RWPE1 (cell line): ENCODE measurements at regions not wholly inside any gene's neighbourhood (a gene's known extent, or its start where the extent isn't known, plus 50 kb on each side); places are given as distances from the start of the nearest gene placed in this dataset.

Source experiments
- CTCF ChIA-PET: fragments of 350-600 bp; sonication (Branson Sonifier 250); formaldehyde crosslinking; extraction: SDS; loops from one replicate; lab custom pipeline; 2021; lab: Yijun Ruan, JAX
- POLR2A ChIA-PET: fragments of 400-600 bp; formaldehyde crosslinking; extraction: SDS; loops from one replicate; lab custom pipeline; 2020; ENCODE audit warnings: antibody characterized with exemption; ENCODE audit not compliant: low non-redundant PET; lab: Yijun Ruan, JAX
- DNase-seq: peaks from one replicate; pipeline ENCODE4 v3.0.0; 2012; ENCODE audit warnings: low spot score
- H3K27ac ChIP-seq: fragments of 450-650 bp; 2 replicates; pipeline ENCODE4 v1.5.1; 2017
- CTCF ChIP-seq: fragments of 450-650 bp; conservative IDR thresholded peaks from 2 replicates; pipeline ENCODE4 v1.5.1; 2017; ENCODE audit warnings: low read depth, mild to moderate bottlenecking

- no peak overlapping the region for H3K27ac ChIP-seq
- DNase-seq, result no peak
- TF ChIP-seq CTCF, result no peak
- ChIA-PET CTCF (no interaction called here), POLR2A (no interaction called here)
These were observed 384.2 kb downstream of the DTWD2 start for GRCh38 chr5:118604106-118604505.

GRCh38 chr5:118603278-118603677 lies 385.1 kb downstream of the DTWD2 start:
- ChIA-PET POLR2A (no interaction called here), CTCF (interaction anchor here (0.5 kb wide), 1 partner anchor 265 kb away, joined by 3 read pairs; no protein-coding TSS in a partner anchor)
- no peak overlapping the region for H3K27ac ChIP-seq
- DNase-seq, result no peak
- TF ChIP-seq CTCF, result no peak

GRCh38 chr5:118598311-118598710 lies 390.0 kb downstream of the DTWD2 start:
- ChIA-PET CTCF (interaction anchor here (0.6 kb wide), 1 partner anchor 358 kb away, joined by 3 read pairs; no protein-coding TSS in a partner anchor), POLR2A (no interaction called here)
- H3K27ac ChIP-seq, result no peak overlapping the region
- DNase-seq, result no peak
- TF ChIP-seq CTCF, result no peak

- DNase-seq, result no peak
- CTCF ChIA-PET, result interaction anchor here (0.7 kb wide), 1 partner anchor 9 kb away, joined by 3 read pairs; no protein-coding TSS in a partner anchor
- no peak overlapping the region for H3K27ac ChIP-seq
- POLR2A ChIA-PET, result no interaction called here
- TF ChIP-seq CTCF, result no peak
These were observed 390.8 kb downstream of the DTWD2 start for GRCh38 chr5:118597543-118597942.

GRCh38 chr5:118596255-118596654 lies 392.1 kb downstream of the DTWD2 start:
- H3K27ac ChIP-seq, result no peak overlapping the region
- no peak for DNase-seq
- ChIA-PET CTCF (no interaction called here), POLR2A (interaction anchor here (0.7 kb wide), 1 partner anchor 34 kb away, joined by 3 read pairs; no protein-coding TSS in a partner anchor)
- no peak for TF ChIP-seq CTCF

GRCh38 chr5:118593003-118593328 lies 395.4 kb downstream of the DTWD2 start:
- no peak for DNase-seq
- POLR2A ChIA-PET, result no interaction called here
- CTCF ChIA-PET, result interaction anchor here (0.6 to 0.7 kb wide), 3 partner anchors 305 to 1026 kb away, joined by 3 to 4 read pairs (median 4); no protein-coding TSS in a partner anchor
- H3K27ac ChIP-seq, result no peak overlapping the region
- no peak for TF ChIP-seq CTCF
